GM12878 (cell line): ENCODE measurements at regions not wholly inside any gene's neighbourhood (a gene's known extent, or its start where the extent isn't known, plus 50 kb on each side); places are given as distances from the start of the nearest gene placed in this dataset.

Experiments
- CBX3 ChIP-seq: fragments of 200-600 bp; sonication (generic); IDR thresholded peaks from 2 replicates; pipeline ENCODE4 v1.6.1; 2016; ENCODE audit warnings: low read depth, borderline replicate concordance
- CTCF ChIP-seq, 3 experiments: IDR thresholded peaks in 2 of 3; conservative IDR thresholded peaks in 1 of 3; 2 replicates each; pipeline ENCODE4 v1.5.1; 2011; ENCODE audit warnings: low read depth in 3 of 3, low read length in 3 of 3, mild to moderate bottlenecking in 3 of 3, control low read depth in 2 of 3, moderate library complexity in 2 of 3, inconsistent platforms in 1 of 3, mixed read lengths in 1 of 3; ENCODE audit not compliant: control insufficient read depth in 2 of 3, insufficient read depth in 1 of 3; ENCODE audit errors: extremely low read depth in 1 of 3
- MAX ChIP-seq: IDR thresholded peaks from 2 replicates; pipeline ENCODE4 v1.6.1; 2012; ENCODE audit warnings: low read depth, low read length, improper control_type of control experiment
- PKNOX1 ChIP-seq: fragments of 450-650 bp; IDR thresholded peaks from 2 replicates; pipeline ENCODE4 v1.6.1; 2016; ENCODE audit warnings: mild to moderate bottlenecking
- POLR2AphosphoS5 ChIP-seq: IDR thresholded peaks from 2 replicates; pipeline ENCODE4 v1.6.1; 2011; ENCODE audit warnings: mild to moderate bottlenecking, low read length, inconsistent platforms
- TARDBP ChIP-seq: IDR thresholded peaks from 2 replicates; pipeline ENCODE4 v1.6.1; 2016; ENCODE audit warnings: borderline replicate concordance

- TF ChIP-seq CTCF (IDR thresholded peaks at IDR 0.05 in 2 of 3, conservative IDR thresholded peaks at IDR 0.05 in 1 of 3; ENCODE audit: control insufficient read depth in 2 of 3, extremely low read depth in 1 of 3, insufficient read depth in 1 of 3, low read depth in 3 of 3, low read length in 3 of 3): no peak
- TF ChIP-seq TARDBP: no peak
- TF ChIP-seq PKNOX1: no peak
- no peak for TF ChIP-seq POLR2AphosphoS5
- TF ChIP-seq MAX: no peak
- TF ChIP-seq CBX3: no peak
Observed at GRCh38 chr11:23063276-23063675, 203.0 kb upstream of the CCDC179 start.
